WTC11 (cell line): ENCODE measurements at regions not wholly inside any gene's neighbourhood (a gene's known extent, or its start where the extent isn't known, plus 50 kb on each side); places are given as distances from the start of the nearest gene placed in this dataset.

Source experiments
- CTCF ChIP-seq: fragments of 200-600 bp; IDR thresholded peaks from 2 replicates; pipeline ENCODE4 v1.8.0; 2022; ENCODE audit warnings: antibody characterized with exemption
- E2F1 ChIP-seq: sonication (generic); formaldehyde crosslinking; IDR thresholded peaks from 2 replicates; pipeline ENCODE4 v1.8.0; 2022; ENCODE audit warnings: mild to moderate bottlenecking, missing genetic modification reagents
- MLX ChIP-seq: sonication (generic); formaldehyde crosslinking; IDR thresholded peaks from 2 replicates; pipeline ENCODE4 v1.8.1; 2023; ENCODE audit warnings: mild to moderate bottlenecking, missing genetic modification reagents, moderate library complexity
- TEAD4 ChIP-seq: sonication (generic); formaldehyde crosslinking; IDR thresholded peaks from 2 replicates; pipeline ENCODE4 v1.8.0; 2022; ENCODE audit warnings: mild to moderate bottlenecking, missing genetic modification reagents
- USF2 ChIP-seq: sonication (generic); formaldehyde crosslinking; IDR thresholded peaks from 2 replicates; pipeline ENCODE4 v1.8.1; 2023; ENCODE audit warnings: mild to moderate bottlenecking, missing genetic modification reagents, moderate library complexity

DNA sequence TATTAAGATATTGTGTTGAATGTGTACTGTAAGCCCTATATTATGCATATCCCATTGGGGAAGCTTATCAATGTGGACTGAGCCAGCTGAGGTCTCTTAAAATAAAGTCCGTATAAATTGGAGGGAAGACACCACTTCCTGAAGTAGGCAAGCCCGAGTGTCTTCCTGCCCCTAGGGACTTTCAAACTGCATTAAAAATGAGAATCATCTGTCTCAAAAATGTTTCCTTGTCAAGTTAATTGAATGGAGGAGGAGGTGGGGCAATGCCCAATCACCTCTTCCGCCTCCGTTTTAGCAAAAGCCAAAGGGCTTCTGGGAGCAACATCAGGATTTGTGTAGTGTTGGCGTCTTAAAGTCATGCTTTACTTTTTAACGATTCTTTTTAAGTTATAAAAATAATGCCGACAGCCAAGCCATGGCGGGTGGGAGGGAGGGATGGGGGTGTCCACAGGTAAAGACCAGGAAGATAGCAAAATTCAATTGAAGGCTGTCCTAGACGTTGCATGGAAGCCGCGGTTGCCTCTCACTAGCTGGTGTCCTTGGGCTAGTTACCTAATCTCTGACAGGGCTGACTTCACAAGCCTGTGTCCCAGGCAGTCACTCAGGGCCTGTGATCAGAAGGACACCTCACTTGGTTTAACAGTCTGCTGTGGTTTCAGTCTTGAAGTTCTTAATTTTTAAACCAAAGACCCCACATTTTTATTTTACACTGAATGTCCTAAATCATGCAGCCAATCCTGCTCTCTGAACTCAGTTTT, 524.9 kb upstream of the PROK2 start:
- TF ChIP-seq CTCF (no peak), TEAD4 (CRISPR knock-in tag) (no peak), USF2 (no peak), MLX (no peak), E2F1 (no peak)
